Astrocyte (in vitro differentiated cells and primary cell): ENCODE measurements at regions not wholly inside any gene's neighbourhood (a gene's known extent, or its start where the extent isn't known, plus 50 kb on each side); places are given as distances from the start of the nearest gene placed in this dataset.

ENCODE experiments used
- CTCF ChIP-seq: IDR thresholded peaks from 2 replicates; pipeline ENCODE4 v1.5.1; 2011; ENCODE audit warnings: low read depth, mild to moderate bottlenecking, inconsistent platforms, low read length, moderate library complexity; ENCODE audit not compliant: insufficient read depth
- EZH2 ChIP-seq: IDR thresholded peaks from 2 replicates; pipeline ENCODE4 v1.6.1; 2012; ENCODE audit warnings: mild to moderate bottlenecking, low read length, inconsistent platforms; ENCODE audit not compliant: insufficient read depth

- TF ChIP-seq CTCF (no peak), EZH2 (no peak)
These were observed 129.8 kb upstream of the CPNE4 start for GRCh38 chr3:132164469-132165092.
